ENCODE measurements at regions not wholly inside any gene's neighbourhood (a gene's known extent, or its start where the extent isn't known, plus 50 kb on each side); places are given as distances from the start of the nearest gene placed in this dataset.

DNA sequence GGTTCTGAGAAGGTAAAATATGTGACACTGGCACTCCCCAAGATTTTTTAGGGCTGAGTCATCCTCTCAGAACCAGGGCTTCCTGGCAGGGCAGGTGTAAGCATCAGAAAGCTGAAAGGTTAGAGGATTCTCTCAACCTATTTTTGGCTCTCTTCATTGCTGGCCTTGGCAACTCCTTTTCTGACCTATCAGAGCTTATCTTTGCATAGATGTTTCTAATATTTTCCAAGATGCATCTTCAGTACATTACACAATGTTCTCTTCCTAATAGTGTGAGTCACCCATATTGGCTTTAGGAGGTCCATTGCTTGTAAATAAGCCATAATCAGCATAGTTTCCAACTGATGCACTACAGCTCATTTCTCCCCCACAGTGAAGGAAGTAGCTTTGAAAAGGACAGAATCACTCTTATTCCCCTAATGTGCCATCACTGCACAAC lies 2008.4 kb upstream of the PIK3C3 start:
- TF ChIP-seq, protein P1, sequence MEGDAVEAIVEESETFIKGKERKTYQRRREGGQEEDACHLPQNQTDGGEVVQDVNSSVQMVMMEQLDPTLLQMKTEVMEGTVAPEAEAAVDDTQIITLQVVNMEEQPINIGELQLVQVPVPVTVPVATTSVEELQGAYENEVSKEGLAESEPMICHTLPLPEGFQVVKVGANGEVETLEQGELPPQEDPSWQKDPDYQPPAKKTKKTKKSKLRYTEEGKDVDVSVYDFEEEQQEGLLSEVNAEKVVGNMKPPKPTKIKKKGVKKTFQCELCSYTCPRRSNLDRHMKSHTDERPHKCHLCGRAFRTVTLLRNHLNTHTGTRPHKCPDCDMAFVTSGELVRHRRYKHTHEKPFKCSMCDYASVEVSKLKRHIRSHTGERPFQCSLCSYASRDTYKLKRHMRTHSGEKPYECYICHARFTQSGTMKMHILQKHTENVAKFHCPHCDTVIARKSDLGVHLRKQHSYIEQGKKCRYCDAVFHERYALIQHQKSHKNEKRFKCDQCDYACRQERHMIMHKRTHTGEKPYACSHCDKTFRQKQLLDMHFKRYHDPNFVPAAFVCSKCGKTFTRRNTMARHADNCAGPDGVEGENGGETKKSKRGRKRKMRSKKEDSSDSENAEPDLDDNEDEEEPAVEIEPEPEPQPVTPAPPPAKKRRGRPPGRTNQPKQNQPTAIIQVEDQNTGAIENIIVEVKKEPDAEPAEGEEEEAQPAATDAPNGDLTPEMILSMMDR (IDR thresholded peaks at IDR 0.05; ENCODE audit: insufficient read depth, low read length, poor library complexity, severe bottlenecking): no peak
- no peak for TF ChIP-seq EZH2phosphoT487 (conservative IDR thresholded peaks at IDR 0.05; ENCODE audit: low read length)

Measured in SU-DHL-6 (cell line).